MCF 10A (cell line): ENCODE measurements at regions not wholly inside any gene's neighbourhood (a gene's known extent, or its start where the extent isn't known, plus 50 kb on each side); places are given as distances from the start of the nearest gene placed in this dataset.

Experiments
- BruUV-seq: library from RNA; stranded (reverse); fragments of 400-500 nt; replicated peaks from 2 replicates; lab custom pipeline; 2021; lab: Mats Ljungman, UMichigan
- CTCF ChIA-PET: fragments of 300-600 bp; sonication (Branson Sonifier 250); formaldehyde crosslinking; extraction: SDS; loops from one replicate; lab custom pipeline; 2021; ENCODE audit warnings: antibody characterized with exemption, inconsistent platforms; lab: Yijun Ruan, JAX
- POLR2A ChIA-PET: fragments of 300-600, 350-650 bp; sonication (Branson Sonifier 250); formaldehyde crosslinking; extraction: SDS; loops from one replicate; lab custom pipeline; 2020; ENCODE audit warnings: antibody characterized with exemption, inconsistent platforms; lab: Yijun Ruan, JAX
- DNase-seq: peaks from one replicate; pipeline ENCODE4 v3.0.0-alpha.2; 2018; ENCODE audit not compliant: unreplicated experiment
- H3K27ac Mint-ChIP-seq: one replicate; pipeline ENCODE4 v1.8.0; 2022; ENCODE audit warnings: mild to moderate bottlenecking, low read depth, mixed read lengths; ENCODE audit not compliant: unreplicated experiment
- H3K27me3 Mint-ChIP-seq: one replicate; pipeline ENCODE4 v1.8.0; 2022; ENCODE audit warnings: mixed read lengths; ENCODE audit not compliant: insufficient read depth, unreplicated experiment
- H3K36me3 Mint-ChIP-seq: one replicate; pipeline ENCODE4 v1.8.0; 2022; ENCODE audit warnings: mild to moderate bottlenecking, moderate library complexity, mixed read lengths; ENCODE audit not compliant: insufficient read depth, unreplicated experiment
- H3K4me1 Mint-ChIP-seq: one replicate; pipeline ENCODE4 v1.8.0; 2022; ENCODE audit warnings: mixed read lengths; ENCODE audit not compliant: insufficient read depth, unreplicated experiment
- H3K4me3 Mint-ChIP-seq: one replicate; pipeline ENCODE4 v1.8.0; 2022; ENCODE audit warnings: mild to moderate bottlenecking, moderate library complexity, mixed read lengths; ENCODE audit not compliant: unreplicated experiment
- H3K9me3 Mint-ChIP-seq: one replicate; pipeline ENCODE4 v1.8.0; 2022; ENCODE audit warnings: mixed read lengths; ENCODE audit not compliant: unreplicated experiment
- intact Hi-C: fragments of 100-400 bp; cut with micrococcal nuclease; formaldehyde crosslinking; loops from 2 replicates; pipeline ENCODE4 v1.14.1; 2022
- TF ChIP-seq, protein P1 (sequence below): fragments of 200-600 bp; IDR thresholded peaks from one replicate; pipeline ENCODE4 v1.8.0; 2022; ENCODE audit warnings: antibody characterized with exemption, mild to moderate bottlenecking; ENCODE audit not compliant: unreplicated experiment

DNA sequence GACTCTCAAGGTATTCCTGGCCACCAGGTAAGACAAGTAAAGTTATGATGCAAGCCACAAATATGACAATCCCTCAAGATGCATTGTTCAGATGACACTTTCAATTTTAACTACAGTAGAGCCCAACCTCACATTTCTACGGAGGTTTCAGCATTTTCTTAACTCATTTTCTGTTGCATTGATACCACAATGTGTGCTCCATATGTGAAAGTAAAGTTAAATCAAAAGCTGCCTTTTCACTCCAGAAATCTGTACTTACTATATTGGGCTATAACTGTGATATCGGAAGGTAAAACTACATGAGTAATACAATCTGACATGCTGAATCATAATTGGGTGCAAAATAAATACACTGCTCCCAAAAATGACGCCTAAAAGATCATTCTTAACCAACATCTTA is 333.6 kb upstream of the MEF2C start:
- intact Hi-C loops = no loop called here
- ChIA-PET POLR2A (no interaction called here), CTCF (no interaction called here)
- TF ChIP-seq, protein P1, sequence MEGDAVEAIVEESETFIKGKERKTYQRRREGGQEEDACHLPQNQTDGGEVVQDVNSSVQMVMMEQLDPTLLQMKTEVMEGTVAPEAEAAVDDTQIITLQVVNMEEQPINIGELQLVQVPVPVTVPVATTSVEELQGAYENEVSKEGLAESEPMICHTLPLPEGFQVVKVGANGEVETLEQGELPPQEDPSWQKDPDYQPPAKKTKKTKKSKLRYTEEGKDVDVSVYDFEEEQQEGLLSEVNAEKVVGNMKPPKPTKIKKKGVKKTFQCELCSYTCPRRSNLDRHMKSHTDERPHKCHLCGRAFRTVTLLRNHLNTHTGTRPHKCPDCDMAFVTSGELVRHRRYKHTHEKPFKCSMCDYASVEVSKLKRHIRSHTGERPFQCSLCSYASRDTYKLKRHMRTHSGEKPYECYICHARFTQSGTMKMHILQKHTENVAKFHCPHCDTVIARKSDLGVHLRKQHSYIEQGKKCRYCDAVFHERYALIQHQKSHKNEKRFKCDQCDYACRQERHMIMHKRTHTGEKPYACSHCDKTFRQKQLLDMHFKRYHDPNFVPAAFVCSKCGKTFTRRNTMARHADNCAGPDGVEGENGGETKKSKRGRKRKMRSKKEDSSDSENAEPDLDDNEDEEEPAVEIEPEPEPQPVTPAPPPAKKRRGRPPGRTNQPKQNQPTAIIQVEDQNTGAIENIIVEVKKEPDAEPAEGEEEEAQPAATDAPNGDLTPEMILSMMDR = no peak
- BruUV-seq = no TSS peak
- H3K4me3 Mint-ChIP-seq = no peak overlapping the region
- DNase-seq = no peak
- H3K36me3 Mint-ChIP-seq = no peaks in the 10 kb centered on the region
- H3K9me3 Mint-ChIP-seq = no peaks in the 10 kb centered on the region
- H3K4me1 Mint-ChIP-seq = peaks cover 6% of the 10 kb centered on the region
- H3K27me3 Mint-ChIP-seq = no peaks in the 10 kb centered on the region
- H3K27ac Mint-ChIP-seq = no peak overlapping the region

DNA sequence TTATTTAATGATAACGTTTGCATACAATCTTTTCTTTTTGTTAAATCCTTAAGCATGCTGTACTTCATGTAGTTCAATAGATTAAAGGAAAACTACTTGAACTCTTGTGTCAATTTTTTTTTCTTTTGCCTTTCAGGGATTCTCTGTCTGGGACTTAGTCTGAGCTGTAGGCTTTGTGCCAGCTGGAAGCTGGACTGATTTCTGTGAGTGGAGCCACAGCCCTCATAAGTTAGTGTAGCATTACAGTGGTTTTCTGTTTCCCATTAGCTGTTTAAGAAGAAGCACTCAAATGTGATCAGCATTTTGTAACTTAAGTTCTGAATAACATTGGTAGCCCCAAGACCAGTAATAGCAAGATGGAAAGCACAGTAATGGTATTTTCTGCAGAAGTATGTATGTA is 330.6 kb upstream of the MEF2C start:
- BruUV-seq = no TSS peak
- TF ChIP-seq, protein P1 = no peak
- no peaks in the 10 kb centered on the region for H3K27me3 Mint-ChIP-seq
- intact Hi-C loops = no loop called here
- no peaks in the 10 kb centered on the region for H3K9me3 Mint-ChIP-seq
- ChIA-PET CTCF (no interaction called here), POLR2A (no interaction called here)
- no peaks in the 10 kb centered on the region for H3K36me3 Mint-ChIP-seq
- H3K27ac Mint-ChIP-seq = no peak overlapping the region
- H3K4me1 Mint-ChIP-seq = peaks cover 9% of the 10 kb centered on the region
- no peak for DNase-seq
- no peak overlapping the region for H3K4me3 Mint-ChIP-seq

DNA sequence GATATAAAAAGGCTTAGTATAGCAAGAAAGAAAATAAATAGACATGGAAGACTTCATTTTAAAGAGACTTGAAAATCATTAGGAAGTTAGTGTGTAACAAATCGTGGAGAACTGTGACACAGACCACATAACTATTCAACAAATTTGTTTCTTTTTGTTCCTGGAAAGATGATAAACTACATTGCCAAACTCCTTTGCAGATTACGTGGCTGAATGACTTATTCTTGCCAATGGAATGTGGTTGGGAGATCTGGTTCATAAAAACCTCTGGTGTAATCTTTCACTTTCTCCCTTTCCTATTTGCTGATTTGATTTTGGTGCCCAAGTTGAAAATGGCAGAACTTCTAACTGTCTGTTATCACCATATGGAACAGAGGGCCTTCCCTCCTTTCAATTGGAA is 328.9 kb upstream of the MEF2C start:
- POLR2A ChIA-PET = no interaction called here
- intact Hi-C loops = no loop called here
- no peak overlapping the region for H3K4me3 Mint-ChIP-seq
- no peaks in the 10 kb centered on the region for H3K9me3 Mint-ChIP-seq
- no peaks in the 10 kb centered on the region for H3K27me3 Mint-ChIP-seq
- TF ChIP-seq, protein P1 = no peak
- DNase-seq = peak; percentile 17
- BruUV-seq = no TSS peak
- no peaks in the 10 kb centered on the region for H3K36me3 Mint-ChIP-seq
- peaks cover 9% of the 10 kb centered on the region for H3K4me1 Mint-ChIP-seq
- CTCF ChIA-PET = no interaction called here
- no peak overlapping the region for H3K27ac Mint-ChIP-seq

DNA sequence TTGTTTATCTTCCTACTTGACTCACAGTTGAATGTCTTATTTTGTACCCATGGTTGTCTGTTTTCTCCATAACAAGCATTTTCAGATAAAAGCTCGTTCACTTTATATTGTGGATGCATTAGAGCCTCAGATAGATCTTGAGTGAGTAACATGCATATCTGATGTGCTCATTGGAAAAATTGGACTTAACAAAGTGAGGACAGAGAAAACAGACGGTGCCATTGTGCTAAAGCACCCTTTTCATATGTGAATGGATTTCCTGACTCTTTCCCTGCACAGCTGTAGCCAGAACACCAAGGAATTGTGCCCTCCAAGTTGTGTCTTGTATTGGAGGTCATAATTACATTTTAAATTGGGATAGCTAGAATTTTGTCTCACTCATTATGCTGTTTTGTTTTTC is 325.8 kb upstream of the MEF2C start:
- no peak overlapping the region for H3K4me3 Mint-ChIP-seq
- H3K27me3 Mint-ChIP-seq = no peaks in the 10 kb centered on the region
- H3K4me1 Mint-ChIP-seq = peaks cover 9% of the 10 kb centered on the region
- no peaks in the 10 kb centered on the region for H3K36me3 Mint-ChIP-seq
- H3K9me3 Mint-ChIP-seq = no peaks in the 10 kb centered on the region
- no TSS peak for BruUV-seq
- TF ChIP-seq, protein P1 = no peak
- no peak for DNase-seq
- CTCF ChIA-PET = no interaction called here
- POLR2A ChIA-PET = no interaction called here
- H3K27ac Mint-ChIP-seq = no peak overlapping the region
- intact Hi-C loops = no loop called here
